MM.1S (cell line): ENCODE measurements at regions not wholly inside any gene's neighbourhood (a gene's known extent, or its start where the extent isn't known, plus 50 kb on each side); places are given as distances from the start of the nearest gene placed in this dataset.
"Not testable (repeated sequence)": the region's sequence is repeated elsewhere in the genome, so short reads cannot be mapped to it uniquely, and the experiment has no call there.

ENCODE experiments used
- DNase-seq: peaks from one replicate; pipeline ENCODE4 v3.0.0-alpha.2; 2015
- H2AFZ ChIP-seq: fragments of 300-600 bp; sonication (generic); 2 replicates; pipeline ENCODE4 v1.6.0; 2016; ENCODE audit warnings: antibody characterized with exemption, low read length
- H3F3A ChIP-seq: fragments of 300-600 bp; sonication (generic); 2 replicates; pipeline ENCODE4 v1.6.1; 2016; ENCODE audit warnings: mild to moderate bottlenecking, antibody characterized with exemption, low read length, moderate library complexity, mixed read lengths; ENCODE audit not compliant: insufficient read depth
- H3K27ac ChIP-seq: fragments of 300-600 bp; sonication (generic); 2 replicates; pipeline ENCODE4 v1.5.1; 2016; ENCODE audit warnings: mild to moderate bottlenecking, low read length
- H3K27me3 ChIP-seq: fragments of 300-600 bp; sonication (generic); replicated peaks from 2 replicates; pipeline ENCODE4 v1.6.0; 2016; ENCODE audit warnings: low read length; ENCODE audit not compliant: insufficient read depth
- H3K36me3 ChIP-seq: fragments of 300-600 bp; sonication (generic); replicated peaks from 2 replicates; pipeline ENCODE4 v1.6.1; 2016; ENCODE audit warnings: mild to moderate bottlenecking, low read length, mixed read lengths; ENCODE audit not compliant: insufficient read depth
- H3K4me1 ChIP-seq: fragments of 300-600 bp; sonication (generic); 2 replicates; pipeline ENCODE4 v1.6.1; 2016; ENCODE audit warnings: low read length, mixed read lengths
- H3K4me2 ChIP-seq: fragments of 300-600 bp; sonication (generic); 2 replicates; pipeline ENCODE4 v1.6.0; 2016; ENCODE audit warnings: low read depth, low read length
- H3K4me3 ChIP-seq: fragments of 300-600 bp; sonication (generic); 2 replicates; pipeline ENCODE4 v1.5.1; 2016; ENCODE audit warnings: low read length, mixed read lengths
- H3K79me2 ChIP-seq: fragments of 300-600 bp; sonication (generic); 2 replicates; pipeline ENCODE4 v1.6.1; 2016; ENCODE audit warnings: mixed run types, low read length, mixed read lengths
- H3K9ac ChIP-seq: fragments of 300-600 bp; sonication (generic); 2 replicates; pipeline ENCODE4 v1.6.1; 2016; ENCODE audit warnings: low read length, mixed read lengths
- H3K9me2 ChIP-seq: fragments of 300-600 bp; sonication (generic); replicated peaks from 2 replicates; pipeline ENCODE4 v1.6.1; 2016; ENCODE audit warnings: mild to moderate bottlenecking, low read length, mixed read lengths; ENCODE audit not compliant: insufficient read depth
- H3K9me3 ChIP-seq: fragments of 300-600 bp; sonication (generic); replicated peaks from 2 replicates; pipeline ENCODE4 v1.6.1; 2016; ENCODE audit warnings: mild to moderate bottlenecking, low read length, mixed read lengths; ENCODE audit not compliant: insufficient read depth
- H4K20me1 ChIP-seq: fragments of 300-600 bp; sonication (generic); 2 replicates; pipeline ENCODE4 v1.6.1; 2016; ENCODE audit warnings: mild to moderate bottlenecking, low read length, moderate library complexity, mixed read lengths; ENCODE audit not compliant: insufficient read depth
- CTCF ChIP-seq: fragments of 300-600 bp; sonication (generic); IDR thresholded peaks from 2 replicates; pipeline ENCODE4 v1.5.1; 2016; ENCODE audit warnings: antibody characterized with exemption, low read length, mixed read lengths
- EZH2 ChIP-seq: fragments of 300-600 bp; sonication (generic); optimal IDR thresholded peaks from 2 replicates; pipeline ENCODE3; 2017; ENCODE audit warnings: low read depth, mild to moderate bottlenecking, antibody characterized with exemption, low read length, mixed read lengths
- EZH2phosphoT487 ChIP-seq: fragments of 300-600 bp; sonication (generic); IDR thresholded peaks from 2 replicates; pipeline ENCODE4 v1.6.1; 2018; ENCODE audit warnings: antibody characterized with exemption, low read length

DNA sequence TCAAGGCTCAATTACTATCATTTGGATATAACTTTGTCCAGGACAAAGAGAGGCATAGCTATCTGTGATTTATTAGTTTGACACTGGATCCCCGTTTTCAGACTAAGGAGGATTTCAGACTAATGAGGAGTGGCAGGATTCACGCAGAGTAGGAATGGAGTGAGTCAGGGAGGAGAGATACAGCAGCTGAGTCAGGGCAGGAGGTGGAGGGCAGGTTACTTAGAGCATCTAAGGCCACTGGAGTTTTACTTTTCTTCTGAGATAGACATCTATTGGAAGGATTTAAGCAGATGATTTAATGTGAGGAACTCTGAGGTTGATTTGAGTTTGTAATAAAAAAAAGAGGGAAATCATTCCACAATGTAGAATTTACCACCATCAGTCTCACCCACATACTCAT, 110.6 kb downstream of the RPIA start:
- not testable (repeated sequence) for H3K9me2 ChIP-seq, H3K4me2 ChIP-seq, H3K4me1 ChIP-seq, H3F3A ChIP-seq, H4K20me1 ChIP-seq, H3K4me3 ChIP-seq, H3K79me2 ChIP-seq, H3K27ac ChIP-seq, H3K36me3 ChIP-seq, H2AFZ ChIP-seq, H3K9me3 ChIP-seq, H3K9ac ChIP-seq, DNase-seq, H3K27me3 ChIP-seq

DNA sequence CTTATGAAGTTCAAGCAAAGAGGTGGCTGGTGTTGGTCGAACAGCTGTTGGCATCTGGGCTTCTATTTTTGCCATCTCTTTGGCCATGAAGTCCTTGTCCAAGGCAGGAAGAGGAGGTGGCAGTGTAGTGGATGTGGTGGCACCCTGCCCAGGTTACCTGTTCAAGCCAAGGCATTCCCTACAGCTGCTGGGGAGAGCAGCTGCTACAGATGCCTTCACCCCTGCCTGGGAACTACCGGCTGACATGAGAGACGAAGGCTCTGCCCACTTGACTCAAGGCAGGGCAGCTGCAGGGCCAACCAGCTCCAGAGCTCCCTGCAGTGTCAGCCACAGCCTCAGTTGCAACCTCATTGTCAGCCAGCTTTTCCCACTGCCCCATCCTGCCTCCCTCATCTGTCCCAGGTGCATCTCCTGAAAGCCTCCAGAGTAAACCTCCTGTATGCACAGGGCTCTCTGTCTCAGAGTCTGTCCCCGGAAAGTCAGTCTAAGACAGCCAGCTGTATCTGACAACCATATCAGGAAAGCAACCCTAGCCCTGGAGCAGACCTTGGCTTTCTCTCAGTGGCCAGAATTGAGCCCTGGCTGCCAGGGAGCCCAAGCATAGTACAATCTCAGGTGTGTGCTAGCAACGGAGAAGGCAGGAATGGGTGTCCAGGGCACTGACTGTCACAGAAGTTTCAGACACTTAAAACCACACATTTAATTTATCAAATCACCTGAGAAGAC, 115.9 kb downstream of the RPIA start:
- H3K79me2 ChIP-seq = no peaks in the 10 kb centered on the region
- no peak for DNase-seq
- no peak overlapping the region for H3K4me3 ChIP-seq
- H3K4me2 ChIP-seq = no peak overlapping the region
- no peaks in the 10 kb centered on the region for H3K4me1 ChIP-seq
- H3K9me2 ChIP-seq = no peaks in the 10 kb centered on the region
- no peak overlapping the region for H3K27ac ChIP-seq
- H2AFZ ChIP-seq = no peak overlapping the region
- no peak overlapping the region for H3K9ac ChIP-seq
- H3F3A ChIP-seq = no peaks in the 10 kb centered on the region
- H4K20me1 ChIP-seq = no peaks in the 10 kb centered on the region
- no peaks in the 10 kb centered on the region for H3K27me3 ChIP-seq
- H3K36me3 ChIP-seq = no peaks in the 10 kb centered on the region
- TF ChIP-seq CTCF = no peak
- TF ChIP-seq EZH2 = no peak
- TF ChIP-seq EZH2phosphoT487 = no peak
- H3K9me3 ChIP-seq = no peaks in the 10 kb centered on the region

- no peaks in the 10 kb centered on the region for H4K20me1 ChIP-seq
- no peak overlapping the region for H3K27ac ChIP-seq
- H3K9ac ChIP-seq = no peak overlapping the region
- no peaks in the 10 kb centered on the region for H3F3A ChIP-seq
- TF ChIP-seq EZH2 (no peak), EZH2phosphoT487 (no peak), CTCF (no peak)
- H3K36me3 ChIP-seq = no peaks in the 10 kb centered on the region
- H3K9me3 ChIP-seq = no peaks in the 10 kb centered on the region
- H3K9me2 ChIP-seq = no peaks in the 10 kb centered on the region
- H3K79me2 ChIP-seq = no peaks in the 10 kb centered on the region
- H3K4me2 ChIP-seq = no peak overlapping the region
- H3K4me1 ChIP-seq = no peaks in the 10 kb centered on the region
- no peak for DNase-seq
- H3K4me3 ChIP-seq = no peak overlapping the region
- no peaks in the 10 kb centered on the region for H3K27me3 ChIP-seq
- no peak overlapping the region for H2AFZ ChIP-seq
Observed at GRCh38 chr2:88808083-88808482, 116.6 kb downstream of the RPIA start.

DNA sequence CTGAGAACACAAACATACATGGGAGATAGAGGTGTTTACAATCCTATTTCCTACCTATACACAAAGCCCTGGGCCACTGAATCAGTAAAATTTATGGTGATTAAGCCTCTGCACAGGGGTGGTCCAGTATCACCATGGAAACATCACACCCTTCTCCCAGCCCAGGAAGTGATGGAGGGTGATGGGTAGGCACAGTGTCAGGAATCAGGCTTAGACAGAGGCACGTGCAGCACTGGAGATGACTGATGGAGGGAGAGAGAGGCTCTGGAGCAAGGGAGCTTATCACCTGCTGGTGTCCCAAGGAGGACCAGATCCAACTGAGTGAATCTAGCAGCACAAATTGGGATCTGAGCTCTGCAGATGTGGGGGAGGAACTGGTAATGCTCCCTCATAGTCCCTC, 117.2 kb downstream of the RPIA start:
- no peaks in the 10 kb centered on the region for H3K36me3 ChIP-seq
- no peak overlapping the region for H3K27ac ChIP-seq
- no peaks in the 10 kb centered on the region for H3K4me1 ChIP-seq
- H3K9me3 ChIP-seq = no peaks in the 10 kb centered on the region
- no peaks in the 10 kb centered on the region for H3K79me2 ChIP-seq
- DNase-seq = no peak
- TF ChIP-seq EZH2 (no peak), CTCF (no peak), EZH2phosphoT487 (no peak)
- H3K27me3 ChIP-seq = no peaks in the 10 kb centered on the region
- no peak overlapping the region for H3K9ac ChIP-seq
- H2AFZ ChIP-seq = no peak overlapping the region
- H3F3A ChIP-seq = no peaks in the 10 kb centered on the region
- H3K9me2 ChIP-seq = no peaks in the 10 kb centered on the region
- H4K20me1 ChIP-seq = no peaks in the 10 kb centered on the region
- no peak overlapping the region for H3K4me2 ChIP-seq
- H3K4me3 ChIP-seq = no peak overlapping the region
